DOHH2 (cell line): ENCODE measurements at regions not wholly inside any gene's neighbourhood (a gene's known extent, or its start where the extent isn't known, plus 50 kb on each side); places are given as distances from the start of the nearest gene placed in this dataset.

Experiments used
- CTCF ChIP-seq: fragments of 200-600 bp; sonication (generic); IDR thresholded peaks from one replicate; pipeline ENCODE4 v1.5.1; 2014; ENCODE audit warnings: antibody characterized with exemption, mild to moderate bottlenecking, low read depth, low read length; ENCODE audit not compliant: poor library complexity, severe bottlenecking
- EZH2phosphoT487 ChIP-seq: fragments of 200-600 bp; sonication (generic); IDR thresholded peaks from 2 replicates; pipeline ENCODE4 v1.6.1; 2017; ENCODE audit warnings: borderline replicate concordance, mild to moderate bottlenecking, antibody characterized with exemption, low read length, moderate library complexity, mixed read lengths

- TF ChIP-seq CTCF: no peak
- no peak for TF ChIP-seq EZH2phosphoT487
Observed at GRCh38 chr1:87169263-87169910, 159.3 kb upstream of the LMO4 start.
